Small intestine (tissue), 7 donors: ENCODE measurements at regions not wholly inside any gene's neighbourhood (a gene's known extent, or its start where the extent isn't known, plus 50 kb on each side); places are given as distances from the start of the nearest gene placed in this dataset.

ENCODE experiments used
- DNase-seq, 2 donors: peaks; one replicate each; pipeline versions ENCODE4 v3.0.0 to v3.0.0-alpha.2; 2013
- FAIRE-seq: peaks from 2 replicates; lab custom pipeline; 2012; peaks lifted over from hg19 to GRCh38; lab: Jason Lieb, UNC
- H3K27ac ChIP-seq, 3 donors: one replicate each; pipeline ENCODE4 v1.5.1; 2013; ENCODE audit warnings: low read length in 2 of 3, mild to moderate bottlenecking in 2 of 3, control low read depth in 1 of 3, inconsistent platforms in 1 of 3, low read depth in 1 of 3, moderate library complexity in 1 of 3
- H3K27me3 ChIP-seq, 3 donors: one replicate each; pipeline ENCODE4 v1.6.1; 2013; ENCODE audit warnings: low read length in 3 of 3, inconsistent platforms in 1 of 3; ENCODE audit not compliant: control insufficient read depth in 3 of 3, insufficient read depth in 3 of 3
- H3K36me3 ChIP-seq, 3 donors: one replicate each; pipeline ENCODE4 v1.6.1; 2013; ENCODE audit warnings: low read length in 3 of 3, inconsistent platforms in 1 of 3, low read depth in 1 of 3, mild to moderate bottlenecking in 1 of 3, moderate library complexity in 1 of 3; ENCODE audit not compliant: control insufficient read depth in 3 of 3, insufficient read depth in 2 of 3
- H3K4me1 ChIP-seq, 3 donors: one replicate each; pipeline ENCODE4 v1.6.1; 2013; ENCODE audit warnings: low read length in 2 of 3, inconsistent platforms in 1 of 3, low read depth in 1 of 3, mild to moderate bottlenecking in 1 of 3, moderate library complexity in 1 of 3; ENCODE audit not compliant: control insufficient read depth in 3 of 3, insufficient read depth in 2 of 3
- H3K4me3 ChIP-seq, 3 donors: one replicate each; pipeline ENCODE4 v1.5.1; 2013; ENCODE audit warnings: low read length in 3 of 3, control low read depth in 1 of 3, inconsistent platforms in 1 of 3, low read depth in 1 of 3, mild to moderate bottlenecking in 1 of 3, moderate library complexity in 1 of 3
- H3K9me3 ChIP-seq, 2 donors: one replicate each; pipeline ENCODE4 v1.6.1; 2013; ENCODE audit warnings: low read depth in 1 of 2, low read length in 1 of 2; ENCODE audit not compliant: control insufficient read depth in 2 of 2, insufficient read depth in 1 of 2
- WGBS, 3 donors: extraction: QIAGEN DNeasy Blood & Tissue Kit; methylation state at CpG; one replicate each; pipeline ENCODE4 v1.1.7; 2013; 5-methylcytosine and 5-hydroxymethylcytosine counted together
- donor health status: healthy with polysubstance abuse.
- donor health status: control.
- donor health status: control.
- donor health status: Bipolar disorder and iron deficiency.
- donor health status: healthy.

GRCh38 chr10:93248583-93249227, 175.0 kb downstream of the CYP26A1 start:
- FAIRE-seq = no peak
- no peak for DNase-seq

DNA sequence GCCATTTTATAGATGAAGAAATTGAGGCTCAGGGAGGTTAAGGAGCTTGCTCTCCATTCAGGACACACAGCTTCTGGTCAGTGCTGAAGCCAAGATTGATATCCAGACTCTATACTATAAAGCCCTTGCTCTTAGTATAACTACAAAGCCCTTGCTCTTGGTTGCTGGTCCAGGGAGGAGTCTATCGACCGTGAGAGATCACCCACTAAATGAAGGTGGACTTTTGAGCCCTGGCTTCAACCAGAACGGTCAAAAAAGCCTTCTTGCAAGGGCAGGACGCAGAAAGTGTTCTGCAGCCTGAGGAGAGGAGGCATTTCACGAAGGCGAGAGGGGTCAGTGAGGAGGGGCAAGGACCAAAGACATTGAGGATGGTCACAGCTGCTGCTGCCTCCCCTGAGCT, 176.3 kb downstream of the CYP26A1 start:
- H3K9me3 ChIP-seq = no peaks in the 10 kb centered on the region
- DNase-seq (no peak), FAIRE-seq (no peak)
- H3K36me3 ChIP-seq = no peaks in the 10 kb centered on the region
- 67 to 80% (median 74%) methylated on average over 6 of the region's 6 CpGs for WGBS, 3 donors
- no peak overlapping the region for H3K27ac ChIP-seq
- peaks cover 0 to 3% (median 0%) of the 10 kb centered on the region in 3 donors for H3K27me3 ChIP-seq
- no peak overlapping the region for H3K4me3 ChIP-seq
- peaks cover 0 to 6% (median 0%) of the 10 kb centered on the region in 3 donors for H3K4me1 ChIP-seq

More at GRCh38 chr10:93248583-93249227, 175.0 kb downstream of the CYP26A1 start:
- no peaks in the 10 kb centered on the region for H3K4me1 ChIP-seq
- no peak overlapping the region for H3K4me3 ChIP-seq
- WGBS, 3 donors = 69 to 76% (median 75%) methylated on average over 19 of the region's 19 CpGs
- no peaks in the 10 kb centered on the region for H3K36me3 ChIP-seq
- no peak overlapping the region for H3K27ac ChIP-seq
- no peaks in the 10 kb centered on the region for H3K9me3 ChIP-seq
- H3K27me3 ChIP-seq = peaks cover 0 to 3% (median 0%) of the 10 kb centered on the region in 3 donors

DNA sequence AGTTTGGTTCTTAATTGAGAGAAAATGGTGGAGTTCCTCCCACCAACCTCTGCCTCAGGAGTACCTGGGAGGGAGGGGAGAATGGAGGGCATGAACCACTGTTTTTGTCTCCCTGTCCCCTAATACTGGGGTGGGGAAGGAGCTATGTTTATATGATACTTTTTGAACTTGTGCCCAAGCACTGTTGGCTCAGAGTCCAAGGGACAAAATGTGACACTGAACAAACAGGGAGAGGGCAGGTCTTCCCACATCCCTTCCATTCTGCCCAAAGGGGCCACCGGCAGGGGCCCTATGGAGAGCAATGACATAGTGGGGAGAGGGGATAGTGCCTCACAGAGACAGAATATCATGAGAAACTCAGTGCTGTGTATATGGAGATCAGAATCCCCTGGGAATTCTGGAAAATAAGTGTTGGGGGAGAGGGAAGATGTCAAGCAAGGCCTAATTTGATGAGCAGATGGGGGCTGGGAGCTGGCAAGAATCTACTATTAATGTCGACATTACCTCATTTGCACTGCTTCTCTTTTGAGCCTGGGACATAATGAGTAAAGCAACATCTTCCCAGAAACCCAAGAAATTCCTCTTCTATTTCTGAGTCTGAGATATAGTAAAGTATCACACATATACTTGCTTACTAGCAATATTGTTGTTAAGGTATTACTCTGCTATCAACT, 180.6 kb downstream of the CYP26A1 start:
- Histone ChIP-seq H3K4me3 (no peak overlapping the region), H3K27me3 (no peaks in the 10 kb centered on the region), H3K9me3 (no peaks in the 10 kb centered on the region), H3K4me1 (peaks cover 0 to 6% (median 0%) of the 10 kb centered on the region in 3 donors), H3K36me3 (no peaks in the 10 kb centered on the region), H3K27ac (no peak overlapping the region)
- DNase-seq (peak in 1 of 2 donors; percentile 46), FAIRE-seq (no peak)
- whole genome bisulfite sequencing, 3 donors = 47 to 67% (median 48%) methylated on average over 2 of the region's 2 CpGs

- no peak overlapping the region for H3K4me3 ChIP-seq
- peaks cover 0 to 6% (median 0%) of the 10 kb centered on the region in 3 donors for H3K4me1 ChIP-seq
- no peaks in the 10 kb centered on the region for H3K27me3 ChIP-seq
- FAIRE-seq = no peak
- no peak overlapping the region for H3K27ac ChIP-seq
- no peaks in the 10 kb centered on the region for H3K36me3 ChIP-seq
- no peaks in the 10 kb centered on the region for H3K9me3 ChIP-seq
- DNase-seq = no peak
- WGBS, 3 donors = 79 to 100% (median 87%) methylated on average over 1 of the region's 1 CpG
These were observed 181.9 kb downstream of the CYP26A1 start for GRCh38 chr10:93255546-93255945.
